ENCODE measurements at regions not wholly inside any gene's neighbourhood (a gene's known extent, or its start where the extent isn't known, plus 50 kb on each side); places are given as distances from the start of the nearest gene placed in this dataset.
A peak's percentile ranks its signal among the peaks of the same experiment; 100 is the strongest.

- in situ Hi-C loops (cut with HindIII; ENCODE audit: low sequenced_read_pairs), result loop anchor here (10.0 kb wide), 1 partner anchor 140 kb away; no protein-coding TSS in a partner anchor
- peak; percentile 70 for DNase-seq (ENCODE audit: low spot score)
These were observed 224.0 kb upstream of the TNRC6C start for GRCh38 chr17:77734371-77735080.

- DNase-seq (ENCODE audit: low spot score), result no peak
- in situ Hi-C loops (cut with HindIII; ENCODE audit: low sequenced_read_pairs), result loop anchor here (10.0 kb wide), 1 partner anchor 140 kb away; no protein-coding TSS in a partner anchor
These were observed 223.4 kb upstream of the TNRC6C start for GRCh38 chr17:77735081-77735565.

GRCh38 chr17:77735566-77736198 lies 222.8 kb upstream of the TNRC6C start:
- peak; percentile 89 for DNase-seq (ENCODE audit: low spot score)
- in situ Hi-C loops (cut with HindIII; ENCODE audit: low sequenced_read_pairs), result loop anchor here (10.0 kb wide), 1 partner anchor 141 kb away; no protein-coding TSS in a partner anchor

GRCh38 chr17:77736199-77736585 lies 222.3 kb upstream of the TNRC6C start:
- in situ Hi-C loops (cut with HindIII; ENCODE audit: low sequenced_read_pairs), result loop anchor here (10.0 kb wide), 1 partner anchor 141 kb away; no protein-coding TSS in a partner anchor
- peak; percentile 80 for DNase-seq (ENCODE audit: low spot score)

- peak; percentile 99 for DNase-seq (ENCODE audit: low spot score)
- in situ Hi-C loops (cut with HindIII; ENCODE audit: low sequenced_read_pairs), result loop anchor here (10.0 kb wide), 1 partner anchor 142 kb away; no protein-coding TSS in a partner anchor
These were observed 221.8 kb upstream of the TNRC6C start for GRCh38 chr17:77736721-77737120.

GRCh38 chr17:77737442-77738265 lies 220.8 kb upstream of the TNRC6C start:
- in situ Hi-C loops (cut with HindIII; ENCODE audit: low sequenced_read_pairs), result loop anchor here (10.0 kb wide), 1 partner anchor 143 kb away; no protein-coding TSS in a partner anchor

GRCh38 chr17:77738751-77739531 lies 219.6 kb upstream of the TNRC6C start:
- DNase-seq (ENCODE audit: low spot score), result no peak
- in situ Hi-C loops (cut with HindIII; ENCODE audit: low sequenced_read_pairs), result loop anchor here (10.0 kb wide), 1 partner anchor 144 kb away; no protein-coding TSS in a partner anchor

More at GRCh38 chr17:77737442-77738265, 220.8 kb upstream of the TNRC6C start:
- no peak for DNase-seq (ENCODE audit: low spot score)

- in situ Hi-C loops (cut with HindIII; ENCODE audit: low sequenced_read_pairs), result no loop called here
- DNase-seq (ENCODE audit: low spot score), result no peak
These were observed 218.0 kb upstream of the TNRC6C start for GRCh38 chr17:77740481-77740880.

- in situ Hi-C loops (cut with HindIII; ENCODE audit: low sequenced_read_pairs), result no loop called here
- no peak for DNase-seq (ENCODE audit: low spot score)
These were observed 217.4 kb upstream of the TNRC6C start for GRCh38 chr17:77741109-77741508.

GRCh38 chr17:77742579-77742978 lies 215.9 kb upstream of the TNRC6C start:
- DNase-seq (ENCODE audit: low spot score), result no peak
- in situ Hi-C loops (cut with HindIII; ENCODE audit: low sequenced_read_pairs), result no loop called here

GRCh38 chr17:77744066-77744988 lies 214.2 kb upstream of the TNRC6C start:
- in situ Hi-C loops (cut with HindIII; ENCODE audit: low sequenced_read_pairs), result no loop called here

GRCh38 chr17:77745702-77746101 lies 212.8 kb upstream of the TNRC6C start:
- in situ Hi-C loops (cut with HindIII; ENCODE audit: low sequenced_read_pairs), result no loop called here
- DNase-seq (ENCODE audit: low spot score), result no peak

More at GRCh38 chr17:77744066-77744988, 214.2 kb upstream of the TNRC6C start:
- DNase-seq (ENCODE audit: low spot score), result no peak

GRCh38 chr17:77746393-77746792 lies 212.1 kb upstream of the TNRC6C start:
- in situ Hi-C loops (cut with HindIII; ENCODE audit: low sequenced_read_pairs), result no loop called here
- no peak for DNase-seq (ENCODE audit: low spot score)

GRCh38 chr17:77746896-77747554 lies 211.5 kb upstream of the TNRC6C start:
- no peak for DNase-seq (ENCODE audit: low spot score)
- in situ Hi-C loops (cut with HindIII; ENCODE audit: low sequenced_read_pairs), result no loop called here

GRCh38 chr17:77748436-77748835 lies 210.1 kb upstream of the TNRC6C start:
- no peak for DNase-seq (ENCODE audit: low spot score)
- in situ Hi-C loops (cut with HindIII; ENCODE audit: low sequenced_read_pairs), result no loop called here

GRCh38 chr17:77749321-77749751 lies 209.2 kb upstream of the TNRC6C start:
- in situ Hi-C loops (cut with HindIII; ENCODE audit: low sequenced_read_pairs), result no loop called here
- DNase-seq (ENCODE audit: low spot score), result no peak

- in situ Hi-C loops (cut with HindIII; ENCODE audit: low sequenced_read_pairs), result no loop called here
- DNase-seq (ENCODE audit: low spot score), result no peak
These were observed 208.5 kb upstream of the TNRC6C start for GRCh38 chr17:77749989-77750388.

All from G401 (cell line).